ENCODE measurements at regions not wholly inside any gene's neighbourhood (a gene's known extent, or its start where the extent isn't known, plus 50 kb on each side); places are given as distances from the start of the nearest gene placed in this dataset.
"Not testable (repeated sequence)": the region's sequence is repeated elsewhere in the genome, so short reads cannot be mapped to it uniquely, and the experiment has no call there.

DNA sequence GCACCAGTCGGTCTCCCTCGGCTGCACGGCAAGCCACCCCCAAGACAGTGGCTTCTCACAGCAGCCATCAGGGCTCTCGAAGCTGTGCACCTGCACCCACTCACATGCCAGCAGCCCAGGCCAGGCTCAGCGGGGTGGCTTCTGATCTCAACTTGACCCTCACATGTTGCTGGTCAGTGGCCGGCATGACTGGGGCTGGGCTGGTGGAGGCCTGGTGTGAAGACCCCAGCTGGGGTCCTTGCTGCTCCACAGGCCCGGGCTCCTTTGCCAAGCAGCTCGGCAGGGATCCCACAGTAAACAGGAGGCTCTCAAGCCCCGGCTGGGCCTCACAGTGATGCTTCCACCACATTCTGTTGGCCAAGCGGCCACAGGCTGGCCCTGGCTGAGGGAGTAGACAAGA lies 128.2 kb downstream of the BRD1 start:
- Histone ChIP-seq H3K4me1 (ENCODE audit: control insufficient read depth in 5 of 5, insufficient read depth in 5 of 5, low read length in 5 of 5) (no peaks in the 10 kb centered on the region), H3K4me3 (ENCODE audit: low read depth in 1 of 5, low read length in 5 of 5) (no peak overlapping the region), H3K9ac (ENCODE audit: low read length in 5 of 5) (no peak overlapping the region), H3K36me3 (ENCODE audit: control insufficient read depth in 5 of 5, insufficient read depth in 5 of 5, low read length in 5 of 5) (no peaks in the 10 kb centered on the region), H3K9me3 (ENCODE audit: control insufficient read depth in 5 of 5, low read length in 5 of 5) (peaks cover 3 to 31% (median 22%) of the 10 kb centered on the region in 5 donors), H3K27me3 (ENCODE audit: control insufficient read depth in 5 of 5, insufficient read depth in 4 of 5, low read length in 5 of 5) (peaks cover 7 to 16% (median 14%) of the 10 kb centered on the region in 5 donors), H3K27ac (ENCODE audit: low read depth, low read length) (no peak overlapping the region)

DNA sequence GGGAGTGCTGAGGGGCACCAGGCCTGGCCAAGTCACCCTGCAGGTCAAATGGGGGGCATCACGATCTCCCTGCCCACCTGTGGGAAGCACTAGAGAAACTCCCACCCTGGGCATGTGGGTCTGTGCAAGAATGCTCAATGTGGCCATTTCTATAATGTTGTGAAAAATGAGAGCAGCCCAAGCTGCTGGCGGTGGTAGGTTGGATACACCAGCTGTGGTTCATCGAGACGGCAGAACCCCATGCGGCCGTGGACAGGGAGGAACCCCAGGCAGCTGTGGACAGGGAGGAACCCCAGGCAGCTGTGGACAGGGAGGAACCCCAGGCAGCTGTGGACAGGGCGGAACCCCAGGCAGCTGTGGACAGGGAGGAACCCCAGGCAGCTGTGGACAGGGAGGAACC lies 129.1 kb downstream of the BRD1 start:
- H3K36me3 ChIP-seq (ENCODE audit: control insufficient read depth in 5 of 5, insufficient read depth in 5 of 5, low read length in 5 of 5); H3K4me1 ChIP-seq (ENCODE audit: control insufficient read depth in 5 of 5, insufficient read depth in 5 of 5, low read length in 5 of 5); H3K9ac ChIP-seq (ENCODE audit: low read length in 5 of 5); H3K27me3 ChIP-seq (ENCODE audit: control insufficient read depth in 5 of 5, insufficient read depth in 4 of 5, low read length in 5 of 5); H3K27ac ChIP-seq (ENCODE audit: low read depth, low read length); H3K4me3 ChIP-seq (ENCODE audit: low read depth in 1 of 5, low read length in 5 of 5): not testable (repeated sequence)
- peaks cover 3 to 31% (median 22%) of the 10 kb centered on the region in 5 donors for H3K9me3 ChIP-seq (ENCODE audit: control insufficient read depth in 5 of 5, low read length in 5 of 5)

DNA sequence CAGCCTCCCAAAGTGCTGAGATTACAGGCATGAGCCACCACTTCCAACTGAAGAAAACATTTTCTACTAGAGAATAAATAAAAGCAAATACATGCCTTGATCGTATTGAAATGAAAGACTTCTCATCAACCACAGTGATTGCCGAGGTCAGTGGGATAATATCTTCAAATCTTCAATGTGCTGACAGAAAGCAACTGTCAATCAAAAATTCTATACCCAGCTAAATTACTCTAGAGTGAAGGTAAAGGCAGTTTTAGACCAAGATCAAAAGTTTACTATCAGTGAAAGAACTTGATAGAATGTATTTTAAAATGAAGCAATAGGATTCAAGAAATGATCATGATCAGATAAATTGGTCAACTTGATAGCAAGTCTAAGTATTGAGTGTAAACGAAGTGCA lies 130.6 kb downstream of the BRD1 start:
- Histone ChIP-seq H3K27me3 (ENCODE audit: control insufficient read depth in 5 of 5, insufficient read depth in 4 of 5, low read length in 5 of 5) (peaks cover 0 to 15% (median 4%) of the 10 kb centered on the region in 5 donors), H3K9me3 (ENCODE audit: control insufficient read depth in 5 of 5, low read length in 5 of 5) (peaks cover 1 to 29% (median 17%) of the 10 kb centered on the region in 5 donors), H3K9ac (ENCODE audit: low read length in 5 of 5) (no peak overlapping the region), H3K36me3 (ENCODE audit: control insufficient read depth in 5 of 5, insufficient read depth in 5 of 5, low read length in 5 of 5) (no peaks in the 10 kb centered on the region), H3K27ac (ENCODE audit: low read depth, low read length) (no peak overlapping the region), H3K4me3 (ENCODE audit: low read depth in 1 of 5, low read length in 5 of 5) (no peak overlapping the region), H3K4me1 (ENCODE audit: control insufficient read depth in 5 of 5, insufficient read depth in 5 of 5, low read length in 5 of 5) (no peaks in the 10 kb centered on the region)

DNA sequence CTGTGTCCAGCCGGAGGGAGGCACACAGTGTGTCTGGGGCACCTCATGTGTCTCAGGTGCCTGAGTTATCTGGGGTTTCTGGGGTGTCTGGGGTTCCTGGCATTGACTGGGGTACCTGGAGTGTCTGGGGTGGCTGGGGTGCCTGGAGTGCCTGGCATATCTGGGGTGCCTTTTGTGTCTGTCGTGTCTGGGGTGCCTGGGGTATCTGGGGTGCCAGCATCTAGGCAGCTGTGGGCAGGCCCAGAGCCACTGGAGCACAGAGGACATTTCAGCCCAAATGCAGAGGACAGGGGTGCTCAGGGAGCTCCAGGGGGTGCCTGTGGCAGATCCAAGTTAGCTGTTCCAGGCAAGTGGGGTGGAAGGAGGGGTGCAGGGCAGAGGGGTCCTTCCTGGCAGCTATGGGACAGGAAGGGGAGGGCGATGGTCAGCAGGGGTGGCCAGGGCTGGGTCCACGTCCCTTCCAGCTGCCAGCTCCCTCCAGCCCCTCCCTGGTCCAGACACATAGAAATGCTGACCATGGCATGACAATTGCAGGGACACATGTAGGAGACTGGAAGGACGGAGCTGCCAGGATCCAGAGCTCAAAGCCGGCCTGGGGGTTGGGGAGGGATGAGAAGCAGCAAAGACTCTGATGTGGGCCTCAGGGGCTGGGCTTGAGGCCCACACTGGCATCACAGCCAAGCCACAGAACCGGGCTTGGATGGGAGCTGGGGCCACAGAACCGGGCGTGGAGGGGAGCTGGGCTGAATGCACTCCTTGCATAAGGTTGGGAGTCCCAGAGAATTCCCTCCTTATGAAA lies 133.0 kb downstream of the BRD1 start:
- Histone ChIP-seq H3K4me3 (ENCODE audit: low read depth in 1 of 5, low read length in 5 of 5) (no peak overlapping the region), H3K27ac (ENCODE audit: low read depth, low read length) (no peak overlapping the region), H3K27me3 (ENCODE audit: control insufficient read depth in 5 of 5, insufficient read depth in 4 of 5, low read length in 5 of 5) (peaks cover 0 to 13% (median 9%) of the 10 kb centered on the region in 5 donors), H3K36me3 (ENCODE audit: control insufficient read depth in 5 of 5, insufficient read depth in 5 of 5, low read length in 5 of 5) (no peaks in the 10 kb centered on the region), H3K9ac (ENCODE audit: low read length in 5 of 5) (no peak overlapping the region), H3K9me3 (ENCODE audit: control insufficient read depth in 5 of 5, low read length in 5 of 5) (peaks cover 0 to 28% (median 13%) of the 10 kb centered on the region in 5 donors), H3K4me1 (ENCODE audit: control insufficient read depth in 5 of 5, insufficient read depth in 5 of 5, low read length in 5 of 5) (no peaks in the 10 kb centered on the region)

DNA sequence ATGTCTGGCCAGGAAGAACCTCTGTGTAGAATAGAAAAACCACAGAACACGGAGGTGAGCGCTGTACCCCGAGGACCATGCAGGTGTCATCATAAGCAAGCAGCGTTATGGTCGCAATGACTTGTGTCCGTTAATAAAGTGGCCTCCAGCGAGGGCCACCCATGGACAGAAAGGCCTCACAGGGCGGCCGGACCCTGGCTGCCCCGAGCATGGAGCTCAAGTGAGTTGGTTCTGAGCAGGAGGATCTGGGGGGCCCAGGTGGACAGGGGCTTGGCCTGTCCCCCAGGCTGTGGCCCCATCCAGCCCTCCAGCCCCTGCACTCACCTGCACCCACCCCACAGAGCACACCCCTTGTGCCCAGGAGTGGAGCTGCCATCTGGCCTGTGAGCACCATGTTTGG lies 133.8 kb downstream of the BRD1 start:
- no peak overlapping the region for H3K4me3 ChIP-seq (ENCODE audit: low read depth in 1 of 5, low read length in 5 of 5)
- peaks cover 0 to 28% (median 13%) of the 10 kb centered on the region in 5 donors for H3K9me3 ChIP-seq (ENCODE audit: control insufficient read depth in 5 of 5, low read length in 5 of 5)
- H3K27ac ChIP-seq (ENCODE audit: low read depth, low read length): no peak overlapping the region
- H3K9ac ChIP-seq (ENCODE audit: low read length in 5 of 5): no peak overlapping the region
- H3K27me3 ChIP-seq (ENCODE audit: control insufficient read depth in 5 of 5, insufficient read depth in 4 of 5, low read length in 5 of 5): peaks cover 0 to 17% (median 14%) of the 10 kb centered on the region in 5 donors
- H3K36me3 ChIP-seq (ENCODE audit: control insufficient read depth in 5 of 5, insufficient read depth in 5 of 5, low read length in 5 of 5): no peaks in the 10 kb centered on the region
- H3K4me1 ChIP-seq (ENCODE audit: control insufficient read depth in 5 of 5, insufficient read depth in 5 of 5, low read length in 5 of 5): no peaks in the 10 kb centered on the region

DNA sequence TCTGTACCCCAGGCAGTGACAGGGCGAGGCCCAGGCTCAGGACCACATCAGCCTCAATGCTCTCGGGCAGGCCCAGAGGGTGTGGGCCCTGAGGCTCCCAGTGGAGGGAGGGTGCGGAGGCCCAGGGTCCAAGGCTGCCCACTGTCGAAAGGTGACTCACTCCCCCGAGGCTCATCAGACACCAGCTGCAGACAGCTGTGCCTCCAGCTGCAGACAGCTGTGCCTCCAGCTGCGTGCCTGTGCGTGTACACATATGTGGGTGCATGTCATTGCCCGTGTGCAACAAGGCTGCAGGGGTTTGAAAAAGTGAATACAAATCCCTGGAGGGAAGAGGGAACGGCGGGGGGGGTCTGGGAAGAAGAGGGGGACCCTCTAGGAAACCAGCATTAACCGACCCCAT lies 134.3 kb downstream of the BRD1 start:
- no peak overlapping the region for H3K27ac ChIP-seq (ENCODE audit: low read depth, low read length)
- no peaks in the 10 kb centered on the region for H3K36me3 ChIP-seq (ENCODE audit: control insufficient read depth in 5 of 5, insufficient read depth in 5 of 5, low read length in 5 of 5)
- H3K27me3 ChIP-seq (ENCODE audit: control insufficient read depth in 5 of 5, insufficient read depth in 4 of 5, low read length in 5 of 5): peaks cover under 1 to 21% (median 18%) of the 10 kb centered on the region in 5 donors
- H3K4me3 ChIP-seq (ENCODE audit: low read depth in 1 of 5, low read length in 5 of 5): no peak overlapping the region
- no peak overlapping the region for H3K9ac ChIP-seq (ENCODE audit: low read length in 5 of 5)
- H3K9me3 ChIP-seq (ENCODE audit: control insufficient read depth in 5 of 5, low read length in 5 of 5): peaks cover 0 to 27% (median 11%) of the 10 kb centered on the region in 5 donors
- no peaks in the 10 kb centered on the region for H3K4me1 ChIP-seq (ENCODE audit: control insufficient read depth in 5 of 5, insufficient read depth in 5 of 5, low read length in 5 of 5)

DNA sequence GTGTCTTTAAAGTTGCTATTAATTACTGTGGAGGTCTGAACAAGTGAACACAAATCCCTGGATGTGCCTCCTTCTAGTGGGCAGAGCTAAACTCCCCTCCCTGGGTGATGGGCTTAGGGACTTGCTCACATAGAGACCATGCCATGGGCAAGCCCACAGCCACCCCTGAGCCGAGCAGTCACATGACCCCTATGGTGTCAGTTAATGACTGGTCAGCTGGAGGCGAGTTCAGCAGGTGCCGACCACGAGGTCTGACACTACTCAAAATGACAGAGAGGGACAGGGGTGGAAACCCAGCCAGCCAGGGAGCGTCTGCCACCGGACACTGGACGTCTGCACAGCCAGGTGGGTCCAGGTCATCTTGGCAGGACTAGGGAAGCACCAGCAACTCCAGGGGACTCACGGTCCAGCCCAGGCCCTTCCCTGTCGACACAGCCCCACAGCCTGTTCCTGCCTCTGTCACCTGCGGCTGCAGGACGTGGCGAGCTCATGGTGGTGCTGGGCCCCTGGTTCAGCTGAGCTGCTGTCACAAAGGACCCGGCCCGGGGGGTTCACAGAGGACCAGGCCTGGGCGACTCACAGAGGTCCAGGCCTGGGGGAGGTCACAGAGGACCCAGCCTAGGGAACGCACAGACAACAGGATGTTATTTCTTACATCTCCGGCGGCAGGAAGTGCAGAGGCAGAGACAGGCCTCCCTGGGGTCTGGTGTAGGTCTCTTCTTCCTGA lies 135.0 kb downstream of the BRD1 start:
- peaks cover 5 to 28% (median 22%) of the 10 kb centered on the region in 5 donors for H3K27me3 ChIP-seq (ENCODE audit: control insufficient read depth in 5 of 5, insufficient read depth in 4 of 5, low read length in 5 of 5)

DNA sequence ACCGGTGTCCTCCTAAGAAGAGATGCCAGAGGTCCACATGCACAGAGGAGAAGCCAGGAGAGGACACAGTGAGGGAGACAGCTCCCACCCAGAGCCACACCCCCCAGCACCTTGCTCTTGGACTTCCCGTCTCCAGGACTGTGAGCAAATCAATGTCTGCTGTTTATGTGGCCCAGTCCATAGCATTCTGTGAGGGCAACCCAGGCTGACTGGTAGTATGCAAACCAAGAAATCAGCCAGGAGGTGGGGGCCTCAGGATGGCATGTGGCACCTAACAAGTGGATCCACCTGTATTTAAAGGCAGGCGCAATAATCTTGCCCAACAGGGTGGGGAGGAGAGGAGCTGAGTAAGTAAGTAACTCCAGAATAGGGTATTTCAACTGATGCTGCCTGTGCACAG lies 136.4 kb downstream of the BRD1 start:
- H3K36me3 ChIP-seq (ENCODE audit: control insufficient read depth in 5 of 5, insufficient read depth in 5 of 5, low read length in 5 of 5): no peaks in the 10 kb centered on the region
- no peak overlapping the region for H3K27ac ChIP-seq (ENCODE audit: low read depth, low read length)
- H3K4me3 ChIP-seq (ENCODE audit: low read depth in 1 of 5, low read length in 5 of 5): no peak overlapping the region
- peaks cover 0 to 9% (median 4%) of the 10 kb centered on the region in 5 donors for H3K9me3 ChIP-seq (ENCODE audit: control insufficient read depth in 5 of 5, low read length in 5 of 5)
- no peak overlapping the region for H3K9ac ChIP-seq (ENCODE audit: low read length in 5 of 5)
- H3K27me3 ChIP-seq (ENCODE audit: control insufficient read depth in 5 of 5, insufficient read depth in 4 of 5, low read length in 5 of 5): peaks cover 5 to 41% (median 36%) of the 10 kb centered on the region in 5 donors
- no peaks in the 10 kb centered on the region for H3K4me1 ChIP-seq (ENCODE audit: control insufficient read depth in 5 of 5, insufficient read depth in 5 of 5, low read length in 5 of 5)

More for the DNA sequence above, 135.0 kb downstream of the BRD1 start:
- H3K9me3 ChIP-seq (ENCODE audit: control insufficient read depth in 5 of 5, low read length in 5 of 5): peaks cover 0 to 22% (median 11%) of the 10 kb centered on the region in 5 donors
- no peaks in the 10 kb centered on the region for H3K36me3 ChIP-seq (ENCODE audit: control insufficient read depth in 5 of 5, insufficient read depth in 5 of 5, low read length in 5 of 5)
- no peaks in the 10 kb centered on the region for H3K4me1 ChIP-seq (ENCODE audit: control insufficient read depth in 5 of 5, insufficient read depth in 5 of 5, low read length in 5 of 5)
- no peak overlapping the region for H3K4me3 ChIP-seq (ENCODE audit: low read depth in 1 of 5, low read length in 5 of 5)
- no peak overlapping the region for H3K27ac ChIP-seq (ENCODE audit: low read depth, low read length)
- H3K9ac ChIP-seq (ENCODE audit: low read length in 5 of 5): no peak overlapping the region

DNA sequence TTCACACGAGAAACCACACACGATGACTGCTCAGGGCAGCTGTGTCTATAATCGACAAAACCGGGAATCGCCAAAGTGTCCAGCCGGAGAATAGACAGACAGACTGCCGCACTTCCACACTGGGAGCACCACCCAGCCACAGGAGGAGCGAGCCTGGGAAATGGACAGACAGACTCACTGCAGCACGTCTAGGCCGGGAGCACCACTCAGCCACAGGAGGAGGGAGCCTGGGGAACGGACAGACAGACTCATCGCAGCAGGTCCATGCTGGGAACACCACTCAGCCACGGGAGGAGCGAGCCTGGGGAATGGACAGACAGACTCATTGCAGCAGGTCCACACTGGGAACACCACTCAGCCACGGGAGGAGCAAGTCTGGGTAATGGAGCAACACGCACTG lies 137.2 kb downstream of the BRD1 start:
- peaks cover 5 to 44% (median 36%) of the 10 kb centered on the region in 5 donors for H3K27me3 ChIP-seq (ENCODE audit: control insufficient read depth in 5 of 5, insufficient read depth in 4 of 5, low read length in 5 of 5)
- no peaks in the 10 kb centered on the region for H3K36me3 ChIP-seq (ENCODE audit: control insufficient read depth in 5 of 5, insufficient read depth in 5 of 5, low read length in 5 of 5)
- H3K4me1 ChIP-seq (ENCODE audit: control insufficient read depth in 5 of 5, insufficient read depth in 5 of 5, low read length in 5 of 5): no peaks in the 10 kb centered on the region
- no peak overlapping the region for H3K27ac ChIP-seq (ENCODE audit: low read depth, low read length)
- H3K4me3 ChIP-seq (ENCODE audit: low read depth in 1 of 5, low read length in 5 of 5): no peak overlapping the region
- H3K9me3 ChIP-seq (ENCODE audit: control insufficient read depth in 5 of 5, low read length in 5 of 5): peaks cover 0 to 9% (median 4%) of the 10 kb centered on the region in 5 donors
- H3K9ac ChIP-seq (ENCODE audit: low read length in 5 of 5): no peak overlapping the region

DNA sequence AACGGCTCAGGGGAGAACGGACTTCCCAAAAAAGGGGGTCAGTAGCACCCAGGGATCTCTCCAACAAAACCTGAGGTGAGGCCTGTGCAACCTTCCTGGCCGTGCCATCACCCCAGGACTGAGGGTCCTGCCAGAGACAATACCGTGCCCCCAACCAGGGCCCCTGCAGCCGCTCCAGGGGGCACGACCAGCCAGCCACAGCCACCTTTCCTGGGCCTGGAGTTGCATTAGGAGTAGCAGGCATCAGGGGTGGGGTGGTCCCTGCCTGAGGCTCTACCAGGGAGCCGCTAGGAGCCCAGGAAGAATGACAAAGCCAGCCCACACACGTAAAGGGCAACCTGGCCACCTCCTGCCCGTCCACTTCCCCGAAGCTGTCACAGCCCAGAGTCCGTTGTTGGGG lies 137.8 kb downstream of the BRD1 start:
- no peak overlapping the region for H3K4me3 ChIP-seq (ENCODE audit: low read depth in 1 of 5, low read length in 5 of 5)
- H3K27ac ChIP-seq (ENCODE audit: low read depth, low read length): no peak overlapping the region
- no peak overlapping the region for H3K9ac ChIP-seq (ENCODE audit: low read length in 5 of 5)
- peaks cover 0 to 9% (median 4%) of the 10 kb centered on the region in 5 donors for H3K9me3 ChIP-seq (ENCODE audit: control insufficient read depth in 5 of 5, low read length in 5 of 5)
- peaks cover 5 to 44% (median 36%) of the 10 kb centered on the region in 5 donors for H3K27me3 ChIP-seq (ENCODE audit: control insufficient read depth in 5 of 5, insufficient read depth in 4 of 5, low read length in 5 of 5)
- H3K4me1 ChIP-seq (ENCODE audit: control insufficient read depth in 5 of 5, insufficient read depth in 5 of 5, low read length in 5 of 5): no peaks in the 10 kb centered on the region
- no peaks in the 10 kb centered on the region for H3K36me3 ChIP-seq (ENCODE audit: control insufficient read depth in 5 of 5, insufficient read depth in 5 of 5, low read length in 5 of 5)
